ENCODE measurements at regions not wholly inside any gene's neighbourhood (a gene's known extent, or its start where the extent isn't known, plus 50 kb on each side); places are given as distances from the start of the nearest gene placed in this dataset.

DNA sequence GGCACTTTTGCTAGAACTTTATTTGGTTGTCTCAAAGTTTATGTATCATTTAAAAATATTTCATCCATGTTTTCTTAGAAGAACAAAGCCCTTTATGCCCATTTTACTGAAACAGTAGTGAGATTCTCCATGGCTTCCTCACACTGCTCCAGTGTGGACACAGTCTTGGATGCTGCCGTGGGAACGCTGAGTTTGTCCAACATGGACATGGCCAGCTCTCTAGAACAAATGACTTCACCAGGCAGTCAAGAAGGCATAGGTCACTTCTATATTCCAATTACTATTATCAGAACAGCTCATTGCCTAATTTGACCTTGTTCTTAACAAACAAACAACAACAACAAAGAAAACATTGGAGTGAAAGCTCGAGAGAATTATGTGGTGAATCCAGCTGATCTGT lies 414.1 kb upstream of the ID2 start:
- no peaks in the 10 kb centered on the region for H3K27me3 ChIP-seq (replicated peaks; ENCODE audit: insufficient read depth)
- no peaks in the 10 kb centered on the region for H3K36me3 ChIP-seq (ENCODE audit: low read depth)
- H3K27ac ChIP-seq, result no peak overlapping the region
- no peak for TF ChIP-seq EZH2phosphoT487 (IDR thresholded peaks at IDR 0.05; ENCODE audit: insufficient read depth, low read depth)
- no peak for TF ChIP-seq EZH2 (IDR thresholded peaks at IDR 0.05; ENCODE audit: insufficient read depth, poor library complexity, severe bottlenecking)
- H4K20me1 ChIP-seq (ENCODE audit: insufficient read depth), result no peaks in the 10 kb centered on the region
- DNase-seq, result no peak
- in situ Hi-C loops (cut with MboI), result no loop called here
- H3K4me2 ChIP-seq (ENCODE audit: unreplicated experiment), result no peak overlapping the region
- no peaks in the 10 kb centered on the region for H3F3A ChIP-seq (ENCODE audit: insufficient read depth)
- H3K9ac ChIP-seq, result no peak overlapping the region
- no peak overlapping the region for H3K4me3 ChIP-seq
- 92 to 95% methylated on average over 3 of the region's 3 CpGs for WGBS, 2 experiments (ENCODE audit: low coverage in 1 of 2, low lambda C conversion rate in 2 of 2, missing lambda C conversion rate in 2 of 2)
- H3K79me2 ChIP-seq (ENCODE audit: insufficient read depth), result no peaks in the 10 kb centered on the region
- H3K9me2 ChIP-seq (ENCODE audit: insufficient read depth), result no peaks in the 10 kb centered on the region
- no peaks in the 10 kb centered on the region for H3K9me3 ChIP-seq (ENCODE audit: low read depth)
- H3K4me1 ChIP-seq (ENCODE audit: insufficient read depth), result peaks cover 8% of the 10 kb centered on the region; the same call in 1 of the 2 replicates
- no peak overlapping the region for H2AFZ ChIP-seq

DNA sequence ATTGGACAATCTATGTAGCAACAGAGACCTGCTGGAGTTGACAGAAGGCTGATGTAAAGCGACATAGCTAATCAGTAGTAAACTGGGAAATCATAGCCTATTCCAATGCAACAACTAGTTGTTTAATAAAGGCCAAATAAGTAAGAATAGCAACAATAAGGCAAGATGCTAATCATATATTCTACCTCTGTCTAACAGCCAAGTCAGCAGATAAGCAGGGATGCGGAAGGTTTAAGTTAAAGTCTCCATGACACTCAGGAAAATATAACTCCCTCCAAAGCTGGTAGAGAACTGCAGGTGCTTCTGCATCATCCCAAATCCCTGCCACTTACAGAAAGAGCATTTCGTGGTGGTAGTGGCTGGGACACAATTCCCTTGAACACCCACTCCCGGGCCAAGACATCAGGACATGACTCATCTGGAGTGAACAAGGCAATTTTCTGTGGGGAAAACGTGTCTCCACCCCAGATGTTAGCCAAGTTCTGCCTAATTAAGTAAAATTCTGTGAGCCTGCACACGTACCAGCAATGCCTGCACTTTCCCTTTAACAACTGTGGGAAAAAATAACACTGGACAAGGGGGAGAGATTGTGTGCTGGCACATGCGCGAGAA lies 413.6 kb upstream of the ID2 start:
- TF ChIP-seq EZH2 (IDR thresholded peaks at IDR 0.05; ENCODE audit: insufficient read depth, poor library complexity, severe bottlenecking), result no peak
- TF ChIP-seq EZH2phosphoT487 (IDR thresholded peaks at IDR 0.05; ENCODE audit: insufficient read depth, low read depth), result no peak
- Histone ChIP-seq H3K9me3 (ENCODE audit: low read depth) (no peaks in the 10 kb centered on the region), H3K27me3 (replicated peaks; ENCODE audit: insufficient read depth) (no peaks in the 10 kb centered on the region), H2AFZ (no peak overlapping the region), H3K9ac (no peak overlapping the region), H3K4me3 (no peak overlapping the region), H4K20me1 (ENCODE audit: insufficient read depth) (no peaks in the 10 kb centered on the region), H3F3A (ENCODE audit: insufficient read depth) (no peaks in the 10 kb centered on the region), H3K36me3 (ENCODE audit: low read depth) (no peaks in the 10 kb centered on the region), H3K4me1 (ENCODE audit: insufficient read depth) (peaks cover 8% of the 10 kb centered on the region; the same call in 1 of the 2 replicates), H3K9me2 (ENCODE audit: insufficient read depth) (no peaks in the 10 kb centered on the region), H3K79me2 (ENCODE audit: insufficient read depth) (no peaks in the 10 kb centered on the region), H3K4me2 (ENCODE audit: unreplicated experiment) (peak overlapping the region; percentile 52), H3K27ac (no peak overlapping the region)
- WGBS, 2 experiments (ENCODE audit: low coverage in 1 of 2, low lambda C conversion rate in 2 of 2, missing lambda C conversion rate in 2 of 2), result 30% methylated on average over 8 of the region's 8 CpGs
- in situ Hi-C loops (cut with MboI), result no loop called here
- peak; percentile 73 for DNase-seq

DNA sequence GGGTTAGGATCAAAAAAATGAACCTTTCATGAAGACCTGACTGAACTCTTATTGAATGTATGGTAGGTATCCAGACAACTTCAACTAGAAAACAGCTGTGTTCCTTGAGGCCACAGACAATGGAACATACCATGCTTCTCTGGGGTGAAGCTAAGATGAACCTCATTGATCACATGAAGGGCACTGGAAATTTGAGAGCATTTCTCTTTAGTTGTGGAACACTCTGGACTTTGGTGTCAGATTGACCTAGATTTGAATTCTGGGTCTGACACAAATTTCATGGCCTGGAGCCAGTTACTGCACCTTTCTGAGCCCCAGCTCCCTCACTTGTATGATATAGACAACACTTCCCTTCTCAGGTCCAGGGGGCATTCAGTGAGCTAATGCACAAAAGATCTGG lies 411.2 kb upstream of the ID2 start:
- peaks cover 8% of the 10 kb centered on the region; the same call in 1 of the 2 replicates for H3K4me1 ChIP-seq (ENCODE audit: insufficient read depth)
- no peak for DNase-seq
- no peak overlapping the region for H3K4me3 ChIP-seq
- H3F3A ChIP-seq (ENCODE audit: insufficient read depth), result no peaks in the 10 kb centered on the region
- no peak overlapping the region for H3K4me2 ChIP-seq (ENCODE audit: unreplicated experiment)
- H3K27ac ChIP-seq, result no peak overlapping the region
- H3K36me3 ChIP-seq (ENCODE audit: low read depth), result no peaks in the 10 kb centered on the region
- no peaks in the 10 kb centered on the region for H3K79me2 ChIP-seq (ENCODE audit: insufficient read depth)
- no peak overlapping the region for H3K9ac ChIP-seq
- H3K9me2 ChIP-seq (ENCODE audit: insufficient read depth), result no peaks in the 10 kb centered on the region
- H2AFZ ChIP-seq, result no peak overlapping the region
- no peaks in the 10 kb centered on the region for H4K20me1 ChIP-seq (ENCODE audit: insufficient read depth)
- no peaks in the 10 kb centered on the region for H3K9me3 ChIP-seq (ENCODE audit: low read depth)
- no peak for TF ChIP-seq EZH2phosphoT487 (IDR thresholded peaks at IDR 0.05; ENCODE audit: insufficient read depth, low read depth)
- no peak for TF ChIP-seq EZH2 (IDR thresholded peaks at IDR 0.05; ENCODE audit: insufficient read depth, poor library complexity, severe bottlenecking)
- in situ Hi-C loops (cut with MboI), result no loop called here
- 0 out of 2 replicates have a peak, but pooled peaks cover 6% of the 10 kb centered on the region for H3K27me3 ChIP-seq (replicated peaks; ENCODE audit: insufficient read depth)

DNA sequence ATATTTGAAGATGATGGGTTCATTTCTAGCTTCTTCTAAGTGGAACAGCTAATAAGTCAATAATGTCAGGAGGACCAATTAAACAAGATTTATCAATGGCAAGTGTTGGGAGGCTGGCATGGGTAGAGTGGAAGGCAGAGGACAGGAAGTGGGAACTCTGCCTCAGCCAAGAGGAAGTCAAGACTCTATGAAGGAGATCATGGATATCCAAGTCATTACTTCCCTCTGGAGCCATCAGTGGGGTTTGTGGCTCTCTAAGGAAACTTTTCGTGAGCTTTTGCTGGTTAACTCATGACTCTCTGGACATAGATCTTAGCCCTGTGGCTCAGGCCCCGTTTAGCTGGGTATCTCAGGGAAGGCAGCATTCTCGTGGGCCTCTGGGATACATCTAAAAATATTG lies 410.4 kb upstream of the ID2 start:
- no peaks in the 10 kb centered on the region for H3K36me3 ChIP-seq (ENCODE audit: low read depth)
- WGBS, 2 experiments (ENCODE audit: low coverage in 1 of 2, low lambda C conversion rate in 2 of 2, missing lambda C conversion rate in 2 of 2), result 79 to 83% methylated on average over 3 of the region's 3 CpGs
- H3K9me2 ChIP-seq (ENCODE audit: insufficient read depth), result no peaks in the 10 kb centered on the region
- H4K20me1 ChIP-seq (ENCODE audit: insufficient read depth), result no peaks in the 10 kb centered on the region
- no peak overlapping the region for H3K27ac ChIP-seq
- H3K4me3 ChIP-seq, result no peak overlapping the region
- no peak overlapping the region for H3K4me2 ChIP-seq (ENCODE audit: unreplicated experiment)
- H3F3A ChIP-seq (ENCODE audit: insufficient read depth), result no peaks in the 10 kb centered on the region
- no peak overlapping the region for H2AFZ ChIP-seq
- DNase-seq, result no peak
- no peak overlapping the region for H3K9ac ChIP-seq
- no peaks in the 10 kb centered on the region for H3K79me2 ChIP-seq (ENCODE audit: insufficient read depth)
- H3K9me3 ChIP-seq (ENCODE audit: low read depth), result no peaks in the 10 kb centered on the region
- TF ChIP-seq EZH2 (IDR thresholded peaks at IDR 0.05; ENCODE audit: insufficient read depth, poor library complexity, severe bottlenecking), result no peak
- TF ChIP-seq EZH2phosphoT487 (IDR thresholded peaks at IDR 0.05; ENCODE audit: insufficient read depth, low read depth), result no peak
- 0 out of 2 replicates have a peak, but pooled peaks cover 6% of the 10 kb centered on the region for H3K27me3 ChIP-seq (replicated peaks; ENCODE audit: insufficient read depth)
- in situ Hi-C loops (cut with MboI), result no loop called here
- peaks cover 8% of the 10 kb centered on the region; the same call in 1 of the 2 replicates for H3K4me1 ChIP-seq (ENCODE audit: insufficient read depth)

DNA sequence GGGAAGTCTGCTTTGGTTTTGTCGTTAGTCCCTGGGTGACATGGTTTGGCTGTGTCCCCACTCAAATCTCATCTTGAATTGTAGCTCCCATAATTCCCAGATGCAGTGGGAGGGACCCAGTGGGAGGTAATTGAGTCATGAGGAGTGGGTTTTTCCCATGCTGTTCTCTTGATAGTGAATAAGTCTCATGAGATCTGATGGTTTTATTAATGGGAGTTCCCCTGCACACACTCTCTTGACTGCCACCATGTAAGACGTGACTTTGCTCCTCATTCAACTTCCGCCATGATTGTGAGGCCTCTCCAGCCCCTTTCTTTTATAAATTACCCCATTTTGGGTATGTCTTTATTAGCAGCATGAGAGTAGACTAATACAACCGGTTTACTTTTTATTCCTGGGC lies 405.8 kb upstream of the ID2 start:
- H3K4me3 ChIP-seq, result no peak overlapping the region
- H3K9me2 ChIP-seq (ENCODE audit: insufficient read depth), result no peaks in the 10 kb centered on the region
- no peaks in the 10 kb centered on the region for H3K9me3 ChIP-seq (ENCODE audit: low read depth)
- WGBS, 2 experiments (ENCODE audit: low coverage in 1 of 2, low lambda C conversion rate in 2 of 2, missing lambda C conversion rate in 2 of 2), result 87 to 92% methylated on average over 4 of the region's 4 CpGs
- H3K27ac ChIP-seq, result no peak overlapping the region
- no peak overlapping the region for H3K9ac ChIP-seq
- no peaks in the 10 kb centered on the region for H3K79me2 ChIP-seq (ENCODE audit: insufficient read depth)
- H3K27me3 ChIP-seq (replicated peaks; ENCODE audit: insufficient read depth), result 0 out of 2 replicates have a peak, but pooled peaks cover 6% of the 10 kb centered on the region
- DNase-seq, result no peak
- no peaks in the 10 kb centered on the region for H3K36me3 ChIP-seq (ENCODE audit: low read depth)
- H2AFZ ChIP-seq, result no peak overlapping the region
- no peaks in the 10 kb centered on the region for H4K20me1 ChIP-seq (ENCODE audit: insufficient read depth)
- no peak overlapping the region for H3K4me2 ChIP-seq (ENCODE audit: unreplicated experiment)
- TF ChIP-seq EZH2phosphoT487 (IDR thresholded peaks at IDR 0.05; ENCODE audit: insufficient read depth, low read depth) (no peak), EZH2 (IDR thresholded peaks at IDR 0.05; ENCODE audit: insufficient read depth, poor library complexity, severe bottlenecking) (no peak)
- H3F3A ChIP-seq (ENCODE audit: insufficient read depth), result no peaks in the 10 kb centered on the region
- in situ Hi-C loops (cut with MboI), result no loop called here
- no peaks in the 10 kb centered on the region for H3K4me1 ChIP-seq (ENCODE audit: insufficient read depth)

Measured in GM23248 (cell line).